ENCODE measurements at regions not wholly inside any gene's neighbourhood (a gene's known extent, or its start where the extent isn't known, plus 50 kb on each side); places are given as distances from the start of the nearest gene placed in this dataset.

- H3K9me3 ChIP-seq (replicated peaks; ENCODE audit: control insufficient read depth, insufficient read depth, low read depth, low read length), result no peaks in the 10 kb centered on the region
- intact Hi-C loops (cut with micrococcal nuclease) (no loop called here), in situ Hi-C loops (cut with MboI) (no loop called here)
- no peak for DNase-seq (ENCODE audit: extremely low read depth in 1 of 4, low spot score in 3 of 4)
- H3K4me2 ChIP-seq (ENCODE audit: insufficient read depth, low read length), result no peak overlapping the region
- ATAC-seq, result no peak
- H4K20me1 ChIP-seq (replicated peaks; ENCODE audit: control insufficient read depth, insufficient read depth, low read length), result no peaks in the 10 kb centered on the region
- ChIA-PET POLR2A (no interaction called here), CTCF (ENCODE audit: low intra/inter-chr PET ratio) (no interaction called here)
- no peak overlapping the region for H3K9ac ChIP-seq (ENCODE audit: insufficient read depth in 1 of 2, low read depth in 2 of 2, low read length in 2 of 2)
- H3K4me1 ChIP-seq (replicated peaks in 1 of 2; ENCODE audit: control insufficient read depth in 2 of 2, insufficient read depth in 2 of 2, low read length in 2 of 2), result no peaks in the 10 kb centered on the region; a peak in 1 of 5 replicates
- no peaks in the 10 kb centered on the region for H3K79me2 ChIP-seq (ENCODE audit: control insufficient read depth, insufficient read depth, low read length)
- WGBS (ENCODE audit: insufficient coverage, low coverage, missing lambda C conversion rate), result 0% methylated on average over 3 of the region's 3 CpGs
- no peak overlapping the region for H3K4me3 ChIP-seq
- no TSS peak for BruUV-seq (replicated peaks)
- H3K27ac ChIP-seq (ENCODE audit: extremely low read depth, low read depth, low read length), result no peak overlapping the region
- H3K27me3 ChIP-seq (ENCODE audit: control insufficient read depth in 2 of 2, insufficient read depth in 2 of 2, low read length in 2 of 2), result no peaks in the 10 kb centered on the region
- no peaks in the 10 kb centered on the region for H3K9me1 ChIP-seq (ENCODE audit: control insufficient read depth, insufficient read depth, low read length)
- no peak overlapping the region for H2AFZ ChIP-seq (ENCODE audit: low read depth, low read length)
- no peaks in the 10 kb centered on the region for H3K36me3 ChIP-seq (ENCODE audit: control insufficient read depth, insufficient read depth, low read length)
- FAIRE-seq, result no peak
- no peak for TF ChIP-seq HMG20A (CRISPR knock-in tag; conservative IDR thresholded peaks at IDR 0.05)
- no peak for TF ChIP-seq CBX1 (IDR thresholded peaks at IDR 0.05; ENCODE audit: low read depth)
- TF ChIP-seq, protein P1, sequence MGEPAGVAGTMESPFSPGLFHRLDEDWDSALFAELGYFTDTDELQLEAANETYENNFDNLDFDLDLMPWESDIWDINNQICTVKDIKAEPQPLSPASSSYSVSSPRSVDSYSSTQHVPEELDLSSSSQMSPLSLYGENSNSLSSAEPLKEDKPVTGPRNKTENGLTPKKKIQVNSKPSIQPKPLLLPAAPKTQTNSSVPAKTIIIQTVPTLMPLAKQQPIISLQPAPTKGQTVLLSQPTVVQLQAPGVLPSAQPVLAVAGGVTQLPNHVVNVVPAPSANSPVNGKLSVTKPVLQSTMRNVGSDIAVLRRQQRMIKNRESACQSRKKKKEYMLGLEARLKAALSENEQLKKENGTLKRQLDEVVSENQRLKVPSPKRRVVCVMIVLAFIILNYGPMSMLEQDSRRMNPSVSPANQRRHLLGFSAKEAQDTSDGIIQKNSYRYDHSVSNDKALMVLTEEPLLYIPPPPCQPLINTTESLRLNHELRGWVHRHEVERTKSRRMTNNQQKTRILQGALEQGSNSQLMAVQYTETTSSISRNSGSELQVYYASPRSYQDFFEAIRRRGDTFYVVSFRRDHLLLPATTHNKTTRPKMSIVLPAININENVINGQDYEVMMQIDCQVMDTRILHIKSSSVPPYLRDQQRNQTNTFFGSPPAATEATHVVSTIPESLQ (CRISPR knock-in tag; IDR thresholded peaks at IDR 0.05), result no peak
- TF ChIP-seq FOXJ2 (tag; IDR thresholded peaks at IDR 0.05), result no peak
- no peak for TF ChIP-seq GTF2E2 (tag; IDR thresholded peaks at IDR 0.05)
- TF ChIP-seq EP400 (IDR thresholded peaks at IDR 0.05), result no peak
- no peak for TF ChIP-seq ZNF212 (CRISPR knock-in tag; IDR thresholded peaks at IDR 0.05)
- TF ChIP-seq, protein P2, sequence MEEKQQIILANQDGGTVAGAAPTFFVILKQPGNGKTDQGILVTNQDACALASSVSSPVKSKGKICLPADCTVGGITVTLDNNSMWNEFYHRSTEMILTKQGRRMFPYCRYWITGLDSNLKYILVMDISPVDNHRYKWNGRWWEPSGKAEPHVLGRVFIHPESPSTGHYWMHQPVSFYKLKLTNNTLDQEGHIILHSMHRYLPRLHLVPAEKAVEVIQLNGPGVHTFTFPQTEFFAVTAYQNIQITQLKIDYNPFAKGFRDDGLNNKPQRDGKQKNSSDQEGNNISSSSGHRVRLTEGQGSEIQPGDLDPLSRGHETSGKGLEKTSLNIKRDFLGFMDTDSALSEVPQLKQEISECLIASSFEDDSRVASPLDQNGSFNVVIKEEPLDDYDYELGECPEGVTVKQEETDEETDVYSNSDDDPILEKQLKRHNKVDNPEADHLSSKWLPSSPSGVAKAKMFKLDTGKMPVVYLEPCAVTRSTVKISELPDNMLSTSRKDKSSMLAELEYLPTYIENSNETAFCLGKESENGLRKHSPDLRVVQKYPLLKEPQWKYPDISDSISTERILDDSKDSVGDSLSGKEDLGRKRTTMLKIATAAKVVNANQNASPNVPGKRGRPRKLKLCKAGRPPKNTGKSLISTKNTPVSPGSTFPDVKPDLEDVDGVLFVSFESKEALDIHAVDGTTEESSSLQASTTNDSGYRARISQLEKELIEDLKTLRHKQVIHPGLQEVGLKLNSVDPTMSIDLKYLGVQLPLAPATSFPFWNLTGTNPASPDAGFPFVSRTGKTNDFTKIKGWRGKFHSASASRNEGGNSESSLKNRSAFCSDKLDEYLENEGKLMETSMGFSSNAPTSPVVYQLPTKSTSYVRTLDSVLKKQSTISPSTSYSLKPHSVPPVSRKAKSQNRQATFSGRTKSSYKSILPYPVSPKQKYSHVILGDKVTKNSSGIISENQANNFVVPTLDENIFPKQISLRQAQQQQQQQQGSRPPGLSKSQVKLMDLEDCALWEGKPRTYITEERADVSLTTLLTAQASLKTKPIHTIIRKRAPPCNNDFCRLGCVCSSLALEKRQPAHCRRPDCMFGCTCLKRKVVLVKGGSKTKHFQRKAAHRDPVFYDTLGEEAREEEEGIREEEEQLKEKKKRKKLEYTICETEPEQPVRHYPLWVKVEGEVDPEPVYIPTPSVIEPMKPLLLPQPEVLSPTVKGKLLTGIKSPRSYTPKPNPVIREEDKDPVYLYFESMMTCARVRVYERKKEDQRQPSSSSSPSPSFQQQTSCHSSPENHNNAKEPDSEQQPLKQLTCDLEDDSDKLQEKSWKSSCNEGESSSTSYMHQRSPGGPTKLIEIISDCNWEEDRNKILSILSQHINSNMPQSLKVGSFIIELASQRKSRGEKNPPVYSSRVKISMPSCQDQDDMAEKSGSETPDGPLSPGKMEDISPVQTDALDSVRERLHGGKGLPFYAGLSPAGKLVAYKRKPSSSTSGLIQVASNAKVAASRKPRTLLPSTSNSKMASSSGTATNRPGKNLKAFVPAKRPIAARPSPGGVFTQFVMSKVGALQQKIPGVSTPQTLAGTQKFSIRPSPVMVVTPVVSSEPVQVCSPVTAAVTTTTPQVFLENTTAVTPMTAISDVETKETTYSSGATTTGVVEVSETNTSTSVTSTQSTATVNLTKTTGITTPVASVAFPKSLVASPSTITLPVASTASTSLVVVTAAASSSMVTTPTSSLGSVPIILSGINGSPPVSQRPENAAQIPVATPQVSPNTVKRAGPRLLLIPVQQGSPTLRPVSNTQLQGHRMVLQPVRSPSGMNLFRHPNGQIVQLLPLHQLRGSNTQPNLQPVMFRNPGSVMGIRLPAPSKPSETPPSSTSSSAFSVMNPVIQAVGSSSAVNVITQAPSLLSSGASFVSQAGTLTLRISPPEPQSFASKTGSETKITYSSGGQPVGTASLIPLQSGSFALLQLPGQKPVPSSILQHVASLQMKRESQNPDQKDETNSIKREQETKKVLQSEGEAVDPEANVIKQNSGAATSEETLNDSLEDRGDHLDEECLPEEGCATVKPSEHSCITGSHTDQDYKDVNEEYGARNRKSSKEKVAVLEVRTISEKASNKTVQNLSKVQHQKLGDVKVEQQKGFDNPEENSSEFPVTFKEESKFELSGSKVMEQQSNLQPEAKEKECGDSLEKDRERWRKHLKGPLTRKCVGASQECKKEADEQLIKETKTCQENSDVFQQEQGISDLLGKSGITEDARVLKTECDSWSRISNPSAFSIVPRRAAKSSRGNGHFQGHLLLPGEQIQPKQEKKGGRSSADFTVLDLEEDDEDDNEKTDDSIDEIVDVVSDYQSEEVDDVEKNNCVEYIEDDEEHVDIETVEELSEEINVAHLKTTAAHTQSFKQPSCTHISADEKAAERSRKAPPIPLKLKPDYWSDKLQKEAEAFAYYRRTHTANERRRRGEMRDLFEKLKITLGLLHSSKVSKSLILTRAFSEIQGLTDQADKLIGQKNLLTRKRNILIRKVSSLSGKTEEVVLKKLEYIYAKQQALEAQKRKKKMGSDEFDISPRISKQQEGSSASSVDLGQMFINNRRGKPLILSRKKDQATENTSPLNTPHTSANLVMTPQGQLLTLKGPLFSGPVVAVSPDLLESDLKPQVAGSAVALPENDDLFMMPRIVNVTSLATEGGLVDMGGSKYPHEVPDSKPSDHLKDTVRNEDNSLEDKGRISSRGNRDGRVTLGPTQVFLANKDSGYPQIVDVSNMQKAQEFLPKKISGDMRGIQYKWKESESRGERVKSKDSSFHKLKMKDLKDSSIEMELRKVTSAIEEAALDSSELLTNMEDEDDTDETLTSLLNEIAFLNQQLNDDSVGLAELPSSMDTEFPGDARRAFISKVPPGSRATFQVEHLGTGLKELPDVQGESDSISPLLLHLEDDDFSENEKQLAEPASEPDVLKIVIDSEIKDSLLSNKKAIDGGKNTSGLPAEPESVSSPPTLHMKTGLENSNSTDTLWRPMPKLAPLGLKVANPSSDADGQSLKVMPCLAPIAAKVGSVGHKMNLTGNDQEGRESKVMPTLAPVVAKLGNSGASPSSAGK (IDR thresholded peaks at IDR 0.05), result no peak
- no peak for TF ChIP-seq ARID1B (IDR thresholded peaks at IDR 0.05)
- no peak for TF ChIP-seq SMAD1 (IDR thresholded peaks at IDR 0.05; ENCODE audit: low read depth, low read length, partially characterized antibody)
- TF ChIP-seq STAT5B (CRISPR knock-in tag; IDR thresholded peaks at IDR 0.05), result no peak
- TF ChIP-seq NFRKB (IDR thresholded peaks at IDR 0.05; ENCODE audit: low read depth), result no peak
Measured at GRCh38 chrX:118251271-118251670, 94.6 kb upstream of the WDR44 start.
